ENCODE measurements at regions not wholly inside any gene's neighbourhood (a gene's known extent, or its start where the extent isn't known, plus 50 kb on each side); places are given as distances from the start of the nearest gene placed in this dataset.
"Not testable (repeated sequence)": the region's sequence is repeated elsewhere in the genome, so short reads cannot be mapped to it uniquely, and the experiment has no call there.

- DNase-seq, result no peak
Measured at GRCh38 chrX:35617836-35618235, 180.3 kb upstream of the MAGEB16 start.

- DNase-seq, result no peak
Measured at GRCh38 chrX:35622040-35622439, 176.1 kb upstream of the MAGEB16 start.

- no peak for DNase-seq
Measured at GRCh38 chrX:35622601-35623000, 175.5 kb upstream of the MAGEB16 start.

- no peak for DNase-seq
Measured at GRCh38 chrX:35625714-35626113, 172.4 kb upstream of the MAGEB16 start.

GRCh38 chrX:35626124-35626523, 172.0 kb upstream of the MAGEB16 start:
- no peak for DNase-seq

GRCh38 chrX:35635971-35636370, 162.2 kb upstream of the MAGEB16 start:
- not testable (repeated sequence) for DNase-seq

- DNase-seq, result no peak
Measured at GRCh38 chrX:35664833-35665232, 133.3 kb upstream of the MAGEB16 start.

GRCh38 chrX:35665311-35665710, 132.8 kb upstream of the MAGEB16 start:
- no peak for DNase-seq

GRCh38 chrX:35670889-35671288, 127.3 kb upstream of the MAGEB16 start:
- no peak for DNase-seq

GRCh38 chrX:35675151-35675550, 123.0 kb upstream of the MAGEB16 start:
- no peak for DNase-seq

GRCh38 chrX:35680940-35681346, 117.2 kb upstream of the MAGEB16 start:
- DNase-seq, result no peak

- DNase-seq, result no peak
Measured at GRCh38 chrX:35682476-35682875, 115.7 kb upstream of the MAGEB16 start.

- DNase-seq, result no peak
Measured at GRCh38 chrX:35696760-35697234, 101.3 kb upstream of the MAGEB16 start.

- DNase-seq, result no peak
Measured at GRCh38 chrX:35699642-35700041, 98.5 kb upstream of the MAGEB16 start.

GRCh38 chrX:35700121-35700520, 98.0 kb upstream of the MAGEB16 start:
- DNase-seq, result no peak

GRCh38 chrX:35711281-35711680, 86.9 kb upstream of the MAGEB16 start:
- no peak for DNase-seq

GRCh38 chrX:35722128-35722527, 76.0 kb upstream of the MAGEB16 start:
- no peak for DNase-seq

GRCh38 chrX:35726176-35726575, 72.0 kb upstream of the MAGEB16 start:
- no peak for DNase-seq

- no peak for DNase-seq
Measured at GRCh38 chrX:35728481-35728880, 69.7 kb upstream of the MAGEB16 start.

GRCh38 chrX:35733879-35734278, 64.3 kb upstream of the MAGEB16 start:
- DNase-seq, result no peak

- DNase-seq, result no peak
Measured at GRCh38 chrX:35741142-35741541, 57.0 kb upstream of the MAGEB16 start.

- no peak for DNase-seq
Measured at GRCh38 chrX:35743331-35743730, 54.8 kb upstream of the MAGEB16 start.

Data from nucleus accumbens (tissue), 56 donors.